OCI-LY3 (cell line): ENCODE measurements at regions not wholly inside any gene's neighbourhood (a gene's known extent, or its start where the extent isn't known, plus 50 kb on each side); places are given as distances from the start of the nearest gene placed in this dataset.

Source experiments
- EZH2phosphoT487 ChIP-seq: fragments of 200-600 bp; shearing (Covaris generic); IDR thresholded peaks from 2 replicates; pipeline ENCODE4 v1.6.1; 2018; ENCODE audit warnings: antibody characterized with exemption, mixed run types, low read depth
- TF ChIP-seq, protein P1 (sequence below): fragments of 200-600, 300-600 bp; sonication (generic); IDR thresholded peaks from 2 replicates; pipeline ENCODE4 v1.5.1; 2014; ENCODE audit warnings: antibody characterized with exemption, low read length, low read depth

DNA sequence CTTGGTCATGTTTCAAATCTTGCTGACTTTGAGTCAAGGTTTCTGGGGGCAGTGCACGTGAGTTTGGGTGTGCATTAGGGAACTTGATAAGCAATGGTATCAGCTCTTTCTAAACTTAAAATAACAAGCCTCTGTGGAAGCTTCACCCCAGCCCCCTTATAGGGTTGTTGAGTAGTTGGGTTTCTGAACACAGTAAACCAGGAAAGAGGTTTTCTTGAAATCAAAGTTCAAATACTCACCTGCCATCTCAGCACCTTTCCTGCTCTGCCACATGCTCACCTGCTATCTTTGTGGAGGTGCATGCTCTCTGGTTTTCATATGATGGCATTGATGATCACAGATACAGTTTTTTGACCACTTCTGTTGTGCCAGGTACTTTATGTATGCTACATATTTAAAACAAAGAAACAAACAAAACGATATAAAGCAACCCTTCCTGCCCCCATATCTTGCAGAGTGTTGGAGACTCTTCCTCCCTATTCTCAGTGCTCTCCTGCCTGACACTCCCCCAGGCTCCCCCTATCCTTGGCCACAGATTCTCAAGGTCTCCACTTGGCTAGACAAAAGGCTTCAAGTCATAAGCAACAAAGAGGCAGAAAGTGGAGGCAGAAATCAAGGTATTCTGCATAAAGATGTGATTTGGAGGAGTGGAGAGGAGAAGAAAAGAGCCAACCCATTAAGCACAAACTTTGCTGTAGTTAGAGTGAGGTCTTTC is 360.6 kb downstream of the CYRIA start:
- TF ChIP-seq, protein P1, sequence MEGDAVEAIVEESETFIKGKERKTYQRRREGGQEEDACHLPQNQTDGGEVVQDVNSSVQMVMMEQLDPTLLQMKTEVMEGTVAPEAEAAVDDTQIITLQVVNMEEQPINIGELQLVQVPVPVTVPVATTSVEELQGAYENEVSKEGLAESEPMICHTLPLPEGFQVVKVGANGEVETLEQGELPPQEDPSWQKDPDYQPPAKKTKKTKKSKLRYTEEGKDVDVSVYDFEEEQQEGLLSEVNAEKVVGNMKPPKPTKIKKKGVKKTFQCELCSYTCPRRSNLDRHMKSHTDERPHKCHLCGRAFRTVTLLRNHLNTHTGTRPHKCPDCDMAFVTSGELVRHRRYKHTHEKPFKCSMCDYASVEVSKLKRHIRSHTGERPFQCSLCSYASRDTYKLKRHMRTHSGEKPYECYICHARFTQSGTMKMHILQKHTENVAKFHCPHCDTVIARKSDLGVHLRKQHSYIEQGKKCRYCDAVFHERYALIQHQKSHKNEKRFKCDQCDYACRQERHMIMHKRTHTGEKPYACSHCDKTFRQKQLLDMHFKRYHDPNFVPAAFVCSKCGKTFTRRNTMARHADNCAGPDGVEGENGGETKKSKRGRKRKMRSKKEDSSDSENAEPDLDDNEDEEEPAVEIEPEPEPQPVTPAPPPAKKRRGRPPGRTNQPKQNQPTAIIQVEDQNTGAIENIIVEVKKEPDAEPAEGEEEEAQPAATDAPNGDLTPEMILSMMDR = no peak
- TF ChIP-seq EZH2phosphoT487 = no peak
